Psoas muscle (tissue), 7 donors: ENCODE measurements at regions not wholly inside any gene's neighbourhood (a gene's known extent, or its start where the extent isn't known, plus 50 kb on each side); places are given as distances from the start of the nearest gene placed in this dataset.

Experiments used
- ATAC-seq, 4 donors: fragments of 200-7000 bp; cut with Tn5 transposase; one replicate each; pipeline ENCODE4 v1.9.1; 2020; ENCODE audit warnings: moderate library complexity in 3 of 4, mild to moderate bottlenecking in 2 of 4
- DNase-seq, 2 donors: peaks; one replicate each; pipeline ENCODE4 v3.0.0-alpha.2; 2020
- H3K27ac ChIP-seq: fragments of 200-600 bp; one replicate; pipeline ENCODE4 v1.8.0; 2022
- H3K27me3 ChIP-seq, 3 donors: fragments of 200-600 bp in 1 of 3; one replicate each; pipeline versions ENCODE4 v1.6.1 to v1.8.0; 2013 to 2022; ENCODE audit warnings: low read length in 2 of 3, mild to moderate bottlenecking in 2 of 3, moderate library complexity in 1 of 3; ENCODE audit not compliant: insufficient read depth in 3 of 3
- H3K36me3 ChIP-seq, 2 donors: fragments of 200-600 bp in 1 of 2; one replicate each; pipeline versions ENCODE4 v1.6.1 to v1.8.0; 2013 to 2022; ENCODE audit warnings: low read depth in 1 of 2, mild to moderate bottlenecking in 1 of 2, moderate library complexity in 1 of 2; ENCODE audit not compliant: insufficient read depth in 1 of 2
- H3K4me1 ChIP-seq: fragments of 200-600 bp; one replicate; pipeline ENCODE4 v1.8.0; 2022
- H3K4me3 ChIP-seq: fragments of 200-600 bp; one replicate; pipeline ENCODE4 v1.8.0; 2022; ENCODE audit warnings: mild to moderate bottlenecking
- H3K9me3 ChIP-seq: fragments of 200-600 bp; one replicate; pipeline ENCODE4 v1.8.0; 2022
- WGBS, 3 donors: extraction: QIAGEN DNeasy Blood & Tissue Kit; methylation state at CpG; one replicate each; pipeline versions ENCODE4 v1.1.6 to v1.1.7; 2013; 5-methylcytosine and 5-hydroxymethylcytosine counted together
- intact Hi-C, 2 donors: fragments of 100-400 bp; cut with DNase I; formaldehyde crosslinking; loops; one replicate each; pipeline versions ENCODE4 v1.11.0 to v1.14.2; 2022
- TF ChIP-seq, protein P1 (sequence below): fragments of 200-600 bp; IDR thresholded peaks from one replicate; pipeline ENCODE4 v1.8.0; 2022; ENCODE audit warnings: antibody characterized with exemption
- donor health status: healthy with polysubstance abuse.
- donor health status: DM: no; HTN: no; CAD: no; lungs with moderate emphysema.
- donor health status: Bipolar disorder and iron deficiency.
- donor health status: healthy.
- donor health status: DM: yes; HTN: yes; CAD: no.
- donor health status: DM: no; HTN: no; CAD: no.
- donor health status: DM: yes; HTN: yes; CAD: no.

DNA sequence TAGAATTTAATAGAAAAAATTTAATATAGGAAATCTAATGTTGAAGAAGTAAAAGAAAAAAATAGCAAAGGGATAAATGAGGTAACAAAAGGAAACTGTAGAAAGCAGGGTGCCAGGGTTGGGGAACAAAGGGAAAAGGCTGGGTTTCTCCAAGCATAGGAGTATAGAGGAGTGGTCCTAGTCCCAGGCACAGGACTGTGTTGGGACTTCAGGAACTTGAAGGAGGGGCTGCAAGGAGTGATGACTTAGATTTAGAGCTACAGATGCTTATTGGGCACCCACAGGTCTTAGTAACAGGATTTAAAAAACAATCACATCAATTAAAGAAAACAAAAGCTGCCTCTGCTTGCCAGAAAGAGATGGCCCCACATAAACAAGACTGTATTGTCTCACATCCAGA is 396.5 kb upstream of the TNC start:
- no peak for ATAC-seq

DNA sequence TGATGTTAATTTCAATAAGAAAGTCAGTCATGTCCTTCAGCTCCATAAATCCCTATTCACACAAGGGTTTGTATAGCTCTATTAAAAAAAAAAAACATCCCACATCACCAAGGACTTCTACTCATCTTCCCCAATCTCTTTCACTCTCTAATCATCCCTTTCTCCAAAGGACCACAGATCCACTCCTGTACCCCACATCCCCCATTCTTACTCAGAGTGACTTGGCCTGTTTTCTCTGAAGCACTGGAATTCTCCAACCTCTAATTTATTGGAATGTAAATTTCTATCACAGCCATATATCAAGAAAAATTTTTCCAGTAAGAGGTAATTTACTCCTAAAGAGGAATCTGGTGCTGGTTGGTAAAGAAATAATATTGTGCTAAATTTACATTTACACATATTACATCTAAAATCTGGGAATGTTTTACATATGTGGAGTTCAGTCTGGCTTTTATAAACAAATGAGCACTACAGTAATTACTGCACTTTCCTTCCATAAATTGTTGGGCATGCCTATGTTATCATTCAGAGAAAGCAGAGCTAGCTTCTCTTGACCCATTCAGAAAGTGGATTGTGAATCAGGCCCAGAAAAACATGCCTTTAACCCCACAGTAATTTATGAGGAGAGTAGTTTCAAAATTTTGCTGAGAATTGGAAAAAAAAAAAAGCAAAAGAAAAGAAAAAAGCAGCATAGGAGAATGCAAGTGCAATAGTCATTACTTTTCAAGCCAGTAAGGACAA is 399.5 kb upstream of the TNC start:
- Histone ChIP-seq H3K27me3 (no peaks in the 10 kb centered on the region), H3K36me3 (no peaks in the 10 kb centered on the region), H3K9me3 (no peaks in the 10 kb centered on the region), H3K27ac (no peak overlapping the region), H3K4me3 (no peak overlapping the region), H3K4me1 (no peaks in the 10 kb centered on the region)
- DNase-seq (no peak), ATAC-seq (no peak)
- intact Hi-C loops, result no loop called here
- TF ChIP-seq, protein P1, sequence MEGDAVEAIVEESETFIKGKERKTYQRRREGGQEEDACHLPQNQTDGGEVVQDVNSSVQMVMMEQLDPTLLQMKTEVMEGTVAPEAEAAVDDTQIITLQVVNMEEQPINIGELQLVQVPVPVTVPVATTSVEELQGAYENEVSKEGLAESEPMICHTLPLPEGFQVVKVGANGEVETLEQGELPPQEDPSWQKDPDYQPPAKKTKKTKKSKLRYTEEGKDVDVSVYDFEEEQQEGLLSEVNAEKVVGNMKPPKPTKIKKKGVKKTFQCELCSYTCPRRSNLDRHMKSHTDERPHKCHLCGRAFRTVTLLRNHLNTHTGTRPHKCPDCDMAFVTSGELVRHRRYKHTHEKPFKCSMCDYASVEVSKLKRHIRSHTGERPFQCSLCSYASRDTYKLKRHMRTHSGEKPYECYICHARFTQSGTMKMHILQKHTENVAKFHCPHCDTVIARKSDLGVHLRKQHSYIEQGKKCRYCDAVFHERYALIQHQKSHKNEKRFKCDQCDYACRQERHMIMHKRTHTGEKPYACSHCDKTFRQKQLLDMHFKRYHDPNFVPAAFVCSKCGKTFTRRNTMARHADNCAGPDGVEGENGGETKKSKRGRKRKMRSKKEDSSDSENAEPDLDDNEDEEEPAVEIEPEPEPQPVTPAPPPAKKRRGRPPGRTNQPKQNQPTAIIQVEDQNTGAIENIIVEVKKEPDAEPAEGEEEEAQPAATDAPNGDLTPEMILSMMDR, result no peak

More for the DNA sequence above, 396.5 kb upstream of the TNC start:
- Histone ChIP-seq H3K27ac (no peak overlapping the region), H3K27me3 (no peaks in the 10 kb centered on the region), H3K36me3 (no peaks in the 10 kb centered on the region), H3K9me3 (no peaks in the 10 kb centered on the region), H3K4me1 (no peaks in the 10 kb centered on the region), H3K4me3 (no peak overlapping the region)
- intact Hi-C loops, result no loop called here
- no peak for DNase-seq
- TF ChIP-seq, protein P1, result no peak

DNA sequence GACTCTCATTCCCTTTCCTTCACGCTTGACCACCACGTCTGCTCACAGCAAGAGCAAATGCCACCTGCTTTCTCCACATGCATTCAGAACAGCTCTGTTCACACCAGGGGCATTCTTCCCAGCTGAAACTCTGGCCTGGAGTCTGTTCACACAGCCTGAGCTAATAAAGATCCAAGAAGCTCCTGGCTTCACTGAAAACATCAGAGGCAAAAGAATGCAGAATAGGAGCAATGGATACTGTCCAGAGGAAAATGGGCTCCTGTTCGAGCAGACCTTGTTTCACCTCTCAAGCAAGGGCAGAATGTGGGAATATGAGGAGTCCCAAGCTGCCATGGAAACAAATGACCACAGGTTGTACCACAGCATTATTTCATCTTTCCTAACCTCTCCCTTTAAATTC is 402.7 kb upstream of the TNC start:
- no peaks in the 10 kb centered on the region for H3K4me1 ChIP-seq
- no peaks in the 10 kb centered on the region for H3K27me3 ChIP-seq
- H3K4me3 ChIP-seq, result no peak overlapping the region
- ATAC-seq (no peak), DNase-seq (no peak)
- TF ChIP-seq, protein P1, result no peak
- no peak overlapping the region for H3K27ac ChIP-seq
- WGBS, 3 donors, result 29 to 37% (median 34%) methylated on average over 3 of the region's 3 CpGs
- intact Hi-C loops, result loop anchor here (5.0 to 10.0 kb wide), 3 partner anchors 506 to 786 kb away; no protein-coding TSS in a partner anchor
- H3K36me3 ChIP-seq, result no peaks in the 10 kb centered on the region
- H3K9me3 ChIP-seq, result no peaks in the 10 kb centered on the region

DNA sequence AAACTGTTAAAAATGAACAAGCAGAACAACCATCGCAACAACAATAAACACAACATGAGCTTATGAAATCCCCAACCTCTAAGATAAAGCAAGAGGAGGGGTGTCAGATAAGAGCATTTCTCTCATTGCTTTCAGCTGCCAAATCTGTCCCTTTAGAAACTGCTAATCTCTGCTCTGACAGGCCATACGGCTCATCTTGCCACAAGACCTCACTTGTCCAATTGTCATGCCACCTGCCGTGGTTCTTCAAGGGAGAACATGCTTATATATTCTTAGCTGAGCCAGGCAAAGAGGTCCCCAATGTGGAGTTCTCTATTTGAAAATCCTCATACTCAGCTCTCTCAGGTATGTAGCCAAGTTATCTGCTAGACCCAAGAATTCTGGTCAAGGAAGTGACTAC is 405.0 kb upstream of the TNC start:
- 48 to 64% (median 57%) methylated on average over 3 of the region's 3 CpGs for WGBS, 3 donors
- H3K36me3 ChIP-seq, result no peaks in the 10 kb centered on the region
- no peaks in the 10 kb centered on the region for H3K27me3 ChIP-seq
- ATAC-seq (no peak), DNase-seq (no peak)
- H3K4me3 ChIP-seq, result no peak overlapping the region
- intact Hi-C loops, result loop anchor here (5.0 to 10.0 kb wide), 3 partner anchors 508 to 788 kb away; no protein-coding TSS in a partner anchor
- H3K27ac ChIP-seq, result no peak overlapping the region
- H3K9me3 ChIP-seq, result no peaks in the 10 kb centered on the region
- TF ChIP-seq, protein P1, result no peak
- no peaks in the 10 kb centered on the region for H3K4me1 ChIP-seq
